ENCODE measurements at regions not wholly inside any gene's neighbourhood (a gene's known extent, or its start where the extent isn't known, plus 50 kb on each side); places are given as distances from the start of the nearest gene placed in this dataset.

GRCh38 chr16:80298676-80299075, 242.1 kb upstream of the DYNLRB2 start:
- DNase-seq: no peak

- DNase-seq: no peak
These were observed 244.8 kb upstream of the DYNLRB2 start for GRCh38 chr16:80296034-80296433.

- no peak for DNase-seq
These were observed 246.6 kb upstream of the DYNLRB2 start for GRCh38 chr16:80294172-80294571.

GRCh38 chr16:80288616-80289015, 252.2 kb upstream of the DYNLRB2 start:
- no peak for DNase-seq

GRCh38 chr16:80287674-80288073, 253.1 kb upstream of the DYNLRB2 start:
- no peak for DNase-seq

GRCh38 chr16:80285104-80285503, 255.7 kb upstream of the DYNLRB2 start:
- no peak for DNase-seq

GRCh38 chr16:80283466-80284392, 257.1 kb upstream of the DYNLRB2 start:
- no peak for DNase-seq

GRCh38 chr16:80280557-80280956, 260.2 kb upstream of the DYNLRB2 start:
- no peak for DNase-seq

GRCh38 chr16:80279656-80280055, 261.1 kb upstream of the DYNLRB2 start:
- no peak for DNase-seq

- DNase-seq: no peak
These were observed 263.6 kb upstream of the DYNLRB2 start for GRCh38 chr16:80277182-80277581.

- DNase-seq: no peak
These were observed 266.1 kb upstream of the DYNLRB2 start for GRCh38 chr16:80274576-80275191.

GRCh38 chr16:80273635-80274538, 266.9 kb upstream of the DYNLRB2 start:
- no peak for DNase-seq

GRCh38 chr16:80265624-80266306, 275.0 kb upstream of the DYNLRB2 start:
- no peak for DNase-seq

- no peak for DNase-seq
These were observed 276.7 kb upstream of the DYNLRB2 start for GRCh38 chr16:80263848-80264694.

GRCh38 chr16:80263181-80263823, 277.5 kb upstream of the DYNLRB2 start:
- peak; percentile 74 for DNase-seq

GRCh38 chr16:80260906-80261311, 279.9 kb upstream of the DYNLRB2 start:
- no peak for DNase-seq

GRCh38 chr16:80259290-80259805, 281.4 kb upstream of the DYNLRB2 start:
- no peak for DNase-seq

- DNase-seq: no peak
These were observed 282.4 kb upstream of the DYNLRB2 start for GRCh38 chr16:80258407-80258806.

GRCh38 chr16:80254970-80255369, 285.8 kb upstream of the DYNLRB2 start:
- no peak for DNase-seq

GRCh38 chr16:80253741-80254140, 287.1 kb upstream of the DYNLRB2 start:
- no peak for DNase-seq

- no peak for DNase-seq
These were observed 290.4 kb upstream of the DYNLRB2 start for GRCh38 chr16:80250381-80250780.
